Stimulated activated CD8-positive, alpha-beta memory T cell treated with anti-CD3 and anti-CD28 coated beads, Interleukin-4, amount 100 ng/mL, for 48 hours (primary cell): ENCODE measurements at regions not wholly inside any gene's neighbourhood (a gene's known extent, or its start where the extent isn't known, plus 50 kb on each side); places are given as distances from the start of the nearest gene placed in this dataset.

Experiments
- DNase-seq: peaks from one replicate; pipeline ENCODE4 v3.0.0-alpha.2; 2020

DNA sequence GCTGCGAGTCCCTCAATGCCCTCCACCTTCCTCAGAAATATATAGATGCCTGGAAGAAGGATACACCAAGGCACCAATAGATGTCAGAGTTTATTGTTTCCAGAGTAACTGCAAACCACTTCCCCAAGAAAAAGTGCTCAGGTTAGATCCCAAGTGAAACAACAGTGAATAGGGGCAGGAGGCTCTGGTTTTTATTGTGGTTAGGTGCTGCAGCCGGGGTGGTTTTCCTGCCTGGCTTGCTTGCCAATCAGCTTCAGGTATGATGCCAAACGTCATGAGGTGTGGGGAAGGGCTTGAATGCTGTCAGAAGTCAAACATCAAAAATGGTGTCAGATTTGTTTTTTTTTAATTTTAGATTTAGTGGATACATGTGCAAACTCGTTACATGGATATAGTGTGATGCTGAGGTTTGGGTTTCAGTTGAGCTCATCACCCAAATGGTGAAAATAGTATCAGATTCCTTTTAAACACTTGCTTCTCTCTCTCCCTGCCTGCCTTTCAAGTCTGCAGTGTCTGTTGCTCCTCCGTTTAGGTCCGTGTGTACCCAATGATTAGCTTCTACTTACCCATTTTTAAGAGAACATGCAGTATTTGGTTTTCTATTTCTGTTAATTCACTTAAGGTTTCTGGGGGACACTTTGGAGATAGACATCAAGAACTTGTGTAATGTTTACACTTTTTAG lies 1317.0 kb downstream of the MRPL39 start:
- DNase-seq: no peak

DNA sequence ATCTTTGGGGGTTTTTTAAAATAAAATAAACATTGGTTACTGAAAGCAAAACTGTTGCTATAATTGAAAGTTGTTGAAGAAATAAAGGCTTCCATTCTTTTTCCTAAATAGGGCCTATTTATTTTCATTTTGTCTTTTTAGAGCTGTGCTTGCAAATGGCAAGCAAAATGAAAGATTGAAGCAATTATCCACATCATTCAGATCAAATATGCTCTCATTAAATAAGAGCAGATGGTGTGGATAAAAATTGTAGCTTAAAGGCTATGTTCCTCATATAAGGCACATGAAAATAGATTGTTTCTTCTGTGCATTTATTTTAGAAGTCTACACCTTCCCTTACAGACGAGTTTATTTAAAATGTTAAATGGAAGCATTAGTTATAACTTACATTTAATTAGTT lies 1317.7 kb downstream of the MRPL39 start:
- no peak for DNase-seq

- DNase-seq: no peak
These were observed 1326.7 kb downstream of the MRPL39 start for GRCh38 chr21:24280596-24280995.

- no peak for DNase-seq
These were observed 1328.6 kb downstream of the MRPL39 start for GRCh38 chr21:24278711-24279110.

DNA sequence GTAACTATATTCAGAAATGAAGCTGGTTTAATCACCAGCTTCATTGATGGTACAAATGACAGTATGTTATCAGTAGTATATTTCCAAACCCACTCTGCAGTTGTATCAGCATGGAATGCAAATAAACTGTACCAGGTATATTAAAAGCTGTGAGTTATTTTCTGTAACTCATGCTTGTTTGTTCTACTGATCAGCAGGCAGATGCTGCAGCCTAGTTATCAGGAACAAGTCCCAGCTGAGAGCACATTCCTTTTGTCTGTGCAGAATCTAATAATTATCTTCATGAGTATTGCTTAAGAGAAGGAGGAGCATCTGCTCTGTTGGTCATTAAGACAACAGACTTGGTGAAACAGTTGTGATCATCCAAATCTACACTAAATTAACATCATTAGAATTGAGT lies 1331.1 kb downstream of the MRPL39 start:
- DNase-seq: no peak

- no peak for DNase-seq
These were observed 1331.7 kb downstream of the MRPL39 start for GRCh38 chr21:24275616-24276015.

DNA sequence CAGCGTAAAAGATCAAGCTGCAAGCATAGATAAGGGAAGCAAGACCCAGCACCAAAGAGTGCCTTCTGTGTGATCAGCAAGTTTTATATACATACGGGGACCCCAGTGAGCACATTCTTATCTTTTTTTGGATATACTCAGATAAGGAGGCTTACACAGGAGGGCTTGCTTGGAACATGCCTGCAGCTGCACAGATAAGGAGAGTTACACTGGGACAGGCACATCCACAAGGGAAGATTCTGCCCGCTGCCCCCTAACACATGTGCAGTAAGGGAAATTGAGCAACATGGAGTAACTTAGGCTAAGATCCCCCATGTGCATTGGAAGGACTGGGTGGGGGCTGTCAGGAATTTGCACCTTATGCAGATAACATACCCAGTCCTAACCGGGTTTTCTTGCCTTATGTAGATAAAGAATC lies 1334.8 kb downstream of the MRPL39 start:
- no peak for DNase-seq

DNA sequence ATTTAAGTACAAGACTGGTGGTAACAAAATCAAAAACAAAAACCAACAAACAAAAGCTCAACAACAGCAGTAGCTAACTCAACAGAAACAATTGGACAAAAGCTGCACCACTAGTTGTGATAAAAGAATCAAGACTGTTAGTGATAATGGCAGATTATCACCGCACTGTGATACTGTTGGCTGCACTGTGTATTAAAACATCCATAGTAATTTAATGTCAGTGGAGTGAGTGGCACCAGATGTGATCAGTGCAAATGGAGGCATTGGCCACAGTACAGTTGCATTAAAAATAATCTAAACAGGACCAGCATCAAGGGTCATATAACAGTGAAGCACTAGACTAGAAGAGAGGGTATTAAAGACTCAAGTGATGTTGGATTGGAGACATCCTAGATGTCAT lies 1341.3 kb downstream of the MRPL39 start:
- DNase-seq: no peak

DNA sequence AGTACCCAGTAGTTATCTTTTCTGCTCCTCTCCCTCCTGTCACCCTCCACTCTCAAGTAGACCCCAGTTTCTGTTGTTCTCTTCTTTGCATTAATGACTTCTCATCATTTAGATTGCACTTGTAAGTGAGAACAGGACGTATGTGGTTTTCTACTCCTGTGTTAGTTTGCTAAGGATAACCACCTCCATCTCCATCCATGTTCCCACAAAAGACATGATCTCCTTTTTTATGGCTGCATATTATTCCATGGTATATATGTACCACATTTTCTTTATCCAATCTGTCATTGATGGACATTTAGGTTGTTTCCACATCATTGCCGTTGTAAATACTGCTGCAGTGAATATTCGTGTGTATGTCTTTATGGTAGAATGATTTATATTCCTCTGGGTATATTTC lies 1346.5 kb downstream of the MRPL39 start:
- no peak for DNase-seq

- DNase-seq: no peak
These were observed 1348.0 kb downstream of the MRPL39 start for GRCh38 chr21:24259241-24259640.

- DNase-seq: no peak
These were observed 1351.7 kb downstream of the MRPL39 start for GRCh38 chr21:24255591-24255990.

- no peak for DNase-seq
These were observed 1381.8 kb downstream of the MRPL39 start for GRCh38 chr21:24225431-24225830.

- no peak for DNase-seq
These were observed 1382.9 kb downstream of the MRPL39 start for GRCh38 chr21:24224422-24224821.

DNA sequence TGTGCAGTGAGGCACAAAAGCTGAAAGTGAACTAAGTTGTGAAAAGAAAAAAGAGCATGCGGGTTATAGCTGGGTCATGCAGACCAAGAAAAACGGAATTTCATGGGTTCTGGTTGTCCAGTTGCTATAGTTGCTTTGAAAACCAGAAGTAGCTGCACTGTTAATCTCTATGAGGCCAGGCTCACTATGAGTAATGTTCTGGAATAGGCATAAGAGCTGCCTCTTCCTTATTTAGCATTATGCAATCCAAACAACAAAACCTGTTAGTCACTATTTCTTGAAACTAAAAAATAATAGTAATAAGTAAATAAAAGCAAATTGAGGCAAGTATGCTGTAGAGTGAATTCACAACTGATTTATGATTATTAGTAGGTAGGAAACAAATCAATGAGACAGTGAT lies 1383.7 kb downstream of the MRPL39 start:
- no peak for DNase-seq

- DNase-seq: no peak
These were observed 1384.6 kb downstream of the MRPL39 start for GRCh38 chr21:24222676-24223075.

DNA sequence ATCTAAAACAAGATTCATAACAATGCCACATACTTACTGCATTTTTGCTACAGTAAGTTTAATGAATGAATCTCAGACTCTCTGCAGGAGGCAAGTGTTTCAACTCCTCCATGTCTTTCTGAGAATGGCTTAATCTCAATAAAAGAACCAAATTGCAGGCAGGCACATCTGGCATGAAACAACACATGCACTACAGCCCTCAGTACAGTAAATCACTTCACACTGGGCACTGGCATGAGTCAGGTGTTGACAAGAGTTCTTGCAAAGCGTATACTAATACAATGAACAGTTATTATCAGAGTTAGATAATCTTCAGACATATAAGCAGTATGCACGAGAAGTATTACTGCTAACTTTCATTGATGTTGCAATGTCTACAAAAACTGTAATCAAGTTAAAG lies 1386.8 kb downstream of the MRPL39 start:
- no peak for DNase-seq

GRCh38 chr21:24217151-24217550 lies 1390.1 kb downstream of the MRPL39 start:
- no peak for DNase-seq

DNA sequence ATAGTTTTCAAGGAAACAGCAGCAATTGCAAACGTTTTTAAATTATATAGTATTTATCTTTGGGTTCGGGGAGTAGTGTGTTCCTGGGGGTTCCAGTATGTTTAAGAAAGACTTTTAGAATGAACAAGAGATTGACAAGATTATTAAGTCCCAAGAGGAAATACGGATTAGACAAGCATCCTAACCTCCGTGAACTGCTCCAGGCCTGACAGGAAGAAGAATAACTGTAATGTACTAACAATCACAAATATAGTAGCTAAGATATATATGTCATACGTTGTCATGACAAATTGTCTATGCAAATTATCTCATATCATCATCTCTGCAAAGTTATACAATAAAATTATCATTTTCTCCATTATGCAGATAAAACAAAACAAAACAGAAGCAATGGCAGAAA lies 1397.2 kb downstream of the MRPL39 start:
- DNase-seq: no peak

DNA sequence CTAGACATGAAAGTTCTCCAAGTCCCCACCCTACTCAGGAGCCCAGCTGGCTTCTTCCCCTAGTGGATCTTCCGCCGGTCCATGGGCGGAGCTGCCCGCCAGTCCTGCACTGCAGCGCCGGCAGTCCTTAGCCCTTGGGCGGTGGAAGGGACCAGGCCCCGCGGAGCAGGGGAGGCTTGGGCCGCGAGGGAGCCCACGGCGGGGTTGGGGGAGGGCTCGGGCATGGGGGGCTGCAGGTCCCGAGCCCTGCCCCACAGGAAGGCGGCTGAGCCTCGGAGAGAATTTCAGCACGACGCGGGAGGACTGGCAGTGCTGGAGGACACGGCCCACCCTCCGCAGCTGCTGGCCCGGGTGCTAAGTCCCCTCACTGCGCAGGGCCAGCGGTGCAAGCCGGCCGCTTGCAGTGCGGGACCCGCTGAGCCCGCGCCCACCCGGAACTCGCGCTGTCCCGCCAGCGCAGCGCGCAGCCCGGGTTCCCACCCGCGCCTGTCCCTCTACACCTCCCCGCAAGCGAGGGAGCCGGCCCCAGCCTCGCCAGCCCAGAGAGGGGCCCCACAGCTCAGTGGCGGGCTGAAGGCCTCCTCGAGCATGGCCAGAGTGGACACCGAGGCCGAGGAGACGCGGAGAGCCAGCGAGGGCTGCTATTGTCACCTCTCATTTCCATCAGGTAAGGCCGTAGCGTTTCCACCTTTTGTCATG lies 1398.6 kb downstream of the MRPL39 start:
- no peak for DNase-seq

- DNase-seq: no peak
These were observed 1402.0 kb downstream of the MRPL39 start for GRCh38 chr21:24205319-24205718.

- no peak for DNase-seq
These were observed 1402.6 kb downstream of the MRPL39 start for GRCh38 chr21:24204641-24205040.

DNA sequence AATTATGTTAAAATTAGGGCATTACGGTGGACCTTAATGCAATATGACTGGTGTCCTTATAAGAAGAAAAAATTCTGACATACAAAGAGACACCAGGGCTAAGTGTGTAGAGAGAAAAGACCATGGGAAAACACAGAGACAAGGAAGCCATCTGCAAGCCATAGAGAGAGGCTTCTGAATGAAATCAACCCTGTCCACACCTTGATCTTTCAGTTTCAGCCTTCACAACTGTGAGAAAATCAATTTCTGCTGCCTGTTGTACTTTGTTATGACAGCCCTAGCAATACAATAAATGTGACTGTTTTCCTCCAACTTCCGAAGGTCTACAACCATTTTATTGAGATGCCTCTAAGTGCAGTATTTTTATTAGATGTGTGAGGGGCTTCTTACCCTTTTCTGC lies 1407.2 kb downstream of the MRPL39 start:
- DNase-seq: no peak

DNA sequence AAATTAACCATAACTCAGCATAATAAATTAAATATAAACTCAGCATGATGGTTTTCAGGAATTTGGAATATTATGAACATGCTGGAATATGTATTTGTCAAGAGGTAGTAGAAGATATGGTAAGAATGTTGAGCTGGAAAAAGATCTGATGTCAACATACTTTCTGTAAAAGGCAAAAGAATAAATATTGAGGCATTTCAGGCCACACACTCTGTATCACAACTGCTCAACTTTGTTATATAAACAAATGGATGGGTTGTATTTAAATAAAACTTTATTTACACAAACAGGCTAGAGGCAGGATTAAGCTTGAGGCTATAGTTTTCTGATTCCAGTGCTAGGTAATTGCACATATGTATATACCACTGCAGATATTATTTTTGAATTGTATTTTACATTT lies 1409.4 kb downstream of the MRPL39 start:
- no peak for DNase-seq

GRCh38 chr21:24197132-24197643 lies 1410.1 kb downstream of the MRPL39 start:
- DNase-seq: no peak

DNA sequence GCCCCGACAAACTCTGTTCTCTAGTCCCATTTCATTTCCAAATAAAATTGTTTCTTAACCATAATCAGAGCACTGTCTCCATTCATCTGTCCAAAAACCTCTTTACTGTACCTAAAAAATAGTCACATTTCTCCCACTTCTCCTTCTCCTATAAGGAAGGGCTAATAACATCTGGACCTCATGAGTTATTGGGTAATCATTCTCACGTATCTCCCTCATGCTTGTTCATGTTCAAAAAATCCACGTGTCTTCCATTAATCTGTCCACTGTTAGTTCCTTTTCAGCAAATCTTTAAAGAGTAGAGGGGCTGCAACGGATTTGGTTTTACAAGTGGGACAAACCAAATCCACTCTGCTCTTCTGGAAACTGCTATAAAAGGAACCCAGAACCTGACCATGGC lies 1418.8 kb downstream of the MRPL39 start:
- DNase-seq: no peak
